ENCODE measurements at regions not wholly inside any gene's neighbourhood (a gene's known extent, or its start where the extent isn't known, plus 50 kb on each side); places are given as distances from the start of the nearest gene placed in this dataset.
"Not testable (repeated sequence)": the region's sequence is repeated elsewhere in the genome, so short reads cannot be mapped to it uniquely, and the experiment has no call there.

GRCh38 chr21:14814282-14814681, 250.5 kb downstream of the NRIP1 start:
- Histone ChIP-seq H2AFZ (ENCODE audit: low read length) (no peak overlapping the region), H3K4me1 (ENCODE audit: insufficient read depth, low read length, poor library complexity, severe bottlenecking) (no peaks in the 10 kb centered on the region), H3K27ac (ENCODE audit: low read depth, low read length, poor library complexity, severe bottlenecking) (no peak overlapping the region), H4K20me1 (ENCODE audit: insufficient read depth, low read length) (no peaks in the 10 kb centered on the region), H3K9me3 (ENCODE audit: low read length) (0 out of 2 replicates have a peak, but pooled peaks cover 5% of the 10 kb centered on the region), H3K9me2 (ENCODE audit: insufficient read depth, low read length) (no peaks in the 10 kb centered on the region), H3K4me3 (ENCODE audit: low read depth, low read length, poor library complexity, severe bottlenecking) (no peak overlapping the region), H3K79me2 (ENCODE audit: insufficient read depth, low read depth, low read length) (no peaks in the 10 kb centered on the region), H3K4me2 (ENCODE audit: low read length) (no peak overlapping the region), H3K36me3 (ENCODE audit: insufficient read depth, low read length) (no peaks in the 10 kb centered on the region)
- POLR2A ChIA-PET: interaction anchor here (0.6 to 0.7 kb wide), 2 partner anchors 273 to 298 kb away, joined by 3 to 7 read pairs; no protein-coding TSS in a partner anchor
- no peak for TF ChIP-seq CTCF (conservative IDR thresholded peaks at IDR 0.05; ENCODE audit: low read length)
- TF ChIP-seq EZH2phosphoT487 (IDR thresholded peaks at IDR 0.05; ENCODE audit: borderline replicate concordance, low read depth, low read length): no peak
- BruUV-seq (replicated peaks): no TSS peak
- CTCF ChIA-PET (ENCODE audit: unreplicated experiment): no interaction called here
- DNase-seq (ENCODE audit: low spot score): no peak
- intact Hi-C loops (cut with micrococcal nuclease; ENCODE audit: unreplicated experiment): no loop called here

GRCh38 chr21:14804170-14804569, 258.1 kb upstream of the SAMSN1 start:
- H3K4me1 ChIP-seq (ENCODE audit: insufficient read depth, low read length, poor library complexity, severe bottlenecking); H3K79me2 ChIP-seq (ENCODE audit: insufficient read depth, low read depth, low read length); CTCF ChIA-PET (ENCODE audit: unreplicated experiment); H2AFZ ChIP-seq (ENCODE audit: low read length); H4K20me1 ChIP-seq (ENCODE audit: insufficient read depth, low read length); H3K9me2 ChIP-seq (ENCODE audit: insufficient read depth, low read length); DNase-seq (ENCODE audit: low spot score); H3K36me3 ChIP-seq (ENCODE audit: insufficient read depth, low read length); H3K9me3 ChIP-seq (ENCODE audit: low read length); H3K27ac ChIP-seq (ENCODE audit: low read depth, low read length, poor library complexity, severe bottlenecking); POLR2A ChIA-PET; BruUV-seq (replicated peaks); intact Hi-C loops (cut with micrococcal nuclease; ENCODE audit: unreplicated experiment); H3K4me3 ChIP-seq (ENCODE audit: low read depth, low read length, poor library complexity, severe bottlenecking); H3K4me2 ChIP-seq (ENCODE audit: low read length): not testable (repeated sequence)

- Histone ChIP-seq H2AFZ (ENCODE audit: low read length) (no peak overlapping the region), H3K4me3 (ENCODE audit: low read depth, low read length, poor library complexity, severe bottlenecking) (no peak overlapping the region), H3K4me1 (ENCODE audit: insufficient read depth, low read length, poor library complexity, severe bottlenecking) (no peaks in the 10 kb centered on the region), H4K20me1 (ENCODE audit: insufficient read depth, low read length) (no peaks in the 10 kb centered on the region), H3K9me2 (ENCODE audit: insufficient read depth, low read length) (no peaks in the 10 kb centered on the region), H3K4me2 (ENCODE audit: low read length) (no peak overlapping the region), H3K9me3 (ENCODE audit: low read length) (0 out of 2 replicates have a peak, but pooled peaks cover 3% of the 10 kb centered on the region), H3K79me2 (ENCODE audit: insufficient read depth, low read depth, low read length) (no peaks in the 10 kb centered on the region), H3K27ac (ENCODE audit: low read depth, low read length, poor library complexity, severe bottlenecking) (no peak overlapping the region), H3K36me3 (ENCODE audit: insufficient read depth, low read length) (no peaks in the 10 kb centered on the region)
- POLR2A ChIA-PET: interaction anchor here (0.6 to 0.9 kb wide), 3 partner anchors 37 to 302 kb away, joined by 3 read pairs; no protein-coding TSS in a partner anchor
- TF ChIP-seq EZH2phosphoT487 (IDR thresholded peaks at IDR 0.05; ENCODE audit: borderline replicate concordance, low read depth, low read length) (no peak), CTCF (conservative IDR thresholded peaks at IDR 0.05; ENCODE audit: low read length) (no peak)
- BruUV-seq (replicated peaks): no TSS peak
- CTCF ChIA-PET (ENCODE audit: unreplicated experiment): no interaction called here
- intact Hi-C loops (cut with micrococcal nuclease; ENCODE audit: unreplicated experiment): no loop called here
- no peak for DNase-seq (ENCODE audit: low spot score)
Observed at GRCh38 chr21:14797543-14797942, 251.4 kb upstream of the SAMSN1 start.
